GM19043 (cell line): ENCODE measurements at regions not wholly inside any gene's neighbourhood (a gene's known extent, or its start where the extent isn't known, plus 50 kb on each side); places are given as distances from the start of the nearest gene placed in this dataset.
"Not testable (repeated sequence)": the region's sequence is repeated elsewhere in the genome, so short reads cannot be mapped to it uniquely, and the experiment has no call there.

ENCODE experiments used
- ATAC-seq: cut with Tn5 transposase; IDR thresholded peaks from one replicate; pipeline ENCODE4 v1.9.1; 2021; ENCODE audit warnings: low read depth; ENCODE audit not compliant: unreplicated experiment

DNA sequence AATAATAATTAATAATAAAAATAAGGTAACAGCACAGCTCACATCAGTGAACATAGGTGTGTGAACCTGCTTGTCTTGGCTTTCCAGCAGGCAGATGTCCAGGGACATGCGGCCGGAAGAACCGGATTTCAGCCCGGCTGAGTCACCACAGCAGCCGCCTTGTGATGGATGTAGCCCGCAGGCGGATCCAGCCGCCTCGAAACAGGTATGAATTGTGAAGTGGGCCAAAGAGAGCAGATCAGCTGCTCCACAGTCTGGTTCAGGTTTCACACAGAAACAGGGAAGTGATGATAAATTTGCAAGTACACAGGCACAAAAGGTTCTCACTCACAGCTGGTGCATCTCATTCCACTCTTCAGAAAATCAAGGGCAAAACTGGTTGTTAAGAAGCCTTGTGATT is 55.1 kb downstream of the ID4 start:
- ATAC-seq: no peak

DNA sequence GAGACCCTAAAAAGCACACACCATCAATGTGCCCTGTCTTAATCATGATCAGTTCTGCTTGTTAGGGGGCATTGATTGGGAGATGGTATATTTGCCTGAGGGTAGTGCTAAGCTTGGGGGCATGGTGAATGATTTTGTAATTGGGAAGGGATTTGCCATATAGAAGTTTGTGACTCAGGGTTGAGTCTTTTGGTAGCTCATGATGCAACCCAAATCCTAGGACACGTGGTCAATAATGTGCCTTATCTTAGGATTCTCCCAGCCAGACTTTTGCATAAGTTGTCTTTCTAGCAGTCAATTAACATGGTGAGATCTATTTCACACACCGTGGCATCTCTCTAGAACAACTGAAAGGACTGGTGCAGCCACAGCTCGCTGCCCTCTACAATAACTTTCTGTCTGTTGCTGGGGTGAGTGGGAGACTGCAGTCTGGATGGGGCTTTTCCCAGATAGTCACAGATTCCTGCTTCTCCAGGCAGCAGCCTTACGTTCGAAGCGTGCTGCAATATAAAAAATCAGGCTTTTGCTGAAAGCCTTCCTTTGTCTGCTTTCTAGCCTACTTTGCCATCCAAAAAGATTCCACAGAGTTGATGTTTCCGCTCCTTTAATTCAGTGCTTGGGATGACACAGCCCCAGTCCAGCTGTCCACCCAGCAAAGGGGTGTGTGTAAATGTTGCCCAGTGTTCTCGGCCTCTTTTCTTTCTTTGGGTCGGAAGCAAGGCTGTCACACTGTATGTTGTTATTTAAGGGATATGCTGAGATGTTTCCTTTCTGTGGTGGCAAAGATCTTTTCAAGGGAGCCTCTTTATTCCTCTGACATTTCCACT is 58.9 kb downstream of the ID4 start:
- ATAC-seq: no peak

DNA sequence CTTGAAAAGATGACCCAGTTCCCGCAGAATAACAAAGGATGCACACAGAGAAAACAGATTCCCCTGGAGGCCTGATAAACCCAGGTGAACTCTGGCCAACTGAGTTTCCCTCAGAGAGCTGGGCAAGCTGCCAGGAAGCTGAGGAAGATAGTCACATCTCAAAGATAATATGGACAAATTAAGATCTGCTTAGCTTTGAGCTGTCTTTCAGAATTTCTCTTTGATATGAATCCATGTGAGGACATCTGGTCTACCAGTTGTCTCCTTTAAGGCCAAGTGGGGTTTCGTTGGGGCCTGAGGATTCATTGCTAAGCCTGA is 59.5 kb downstream of the ID4 start:
- ATAC-seq: no peak

DNA sequence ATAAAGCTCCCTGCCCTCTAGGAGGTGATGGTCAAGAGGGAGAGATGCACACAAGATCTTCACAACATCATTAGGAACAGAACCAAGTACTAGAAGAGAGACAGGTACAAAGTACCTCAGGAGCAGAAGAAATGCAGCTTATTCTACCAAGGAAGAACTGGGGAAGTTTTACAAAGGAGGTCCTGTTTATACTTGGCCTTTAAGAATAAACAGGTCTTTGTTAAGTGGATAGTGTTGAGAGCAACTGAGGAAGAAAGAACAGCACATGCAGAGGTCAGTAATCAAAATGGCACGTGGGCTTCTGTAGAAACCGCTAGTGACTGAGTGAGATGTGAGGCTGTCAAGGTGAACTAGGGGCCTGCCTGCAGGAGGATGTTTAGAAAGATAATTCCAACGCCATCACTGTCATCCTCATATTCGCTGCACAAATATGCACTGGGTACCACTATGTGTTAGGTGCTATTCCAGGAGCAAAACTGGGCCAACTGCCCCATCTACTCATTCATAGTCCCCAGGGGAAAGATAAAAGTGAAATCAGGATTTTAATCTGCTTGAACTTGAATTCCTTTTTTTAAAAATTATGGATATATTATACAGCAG is 61.1 kb downstream of the ID4 start:
- no peak for ATAC-seq

GRCh38 chr6:19902201-19902600 is 65.0 kb downstream of the ID4 start:
- ATAC-seq: no peak

- not testable (repeated sequence) for ATAC-seq
Measured at GRCh38 chr6:19904408-19904807, 67.2 kb downstream of the ID4 start.

- no peak for ATAC-seq
Measured at GRCh38 chr6:19905584-19905983, 68.4 kb downstream of the ID4 start.

- no peak for ATAC-seq
Measured at GRCh38 chr6:19906171-19906570, 69.0 kb downstream of the ID4 start.

DNA sequence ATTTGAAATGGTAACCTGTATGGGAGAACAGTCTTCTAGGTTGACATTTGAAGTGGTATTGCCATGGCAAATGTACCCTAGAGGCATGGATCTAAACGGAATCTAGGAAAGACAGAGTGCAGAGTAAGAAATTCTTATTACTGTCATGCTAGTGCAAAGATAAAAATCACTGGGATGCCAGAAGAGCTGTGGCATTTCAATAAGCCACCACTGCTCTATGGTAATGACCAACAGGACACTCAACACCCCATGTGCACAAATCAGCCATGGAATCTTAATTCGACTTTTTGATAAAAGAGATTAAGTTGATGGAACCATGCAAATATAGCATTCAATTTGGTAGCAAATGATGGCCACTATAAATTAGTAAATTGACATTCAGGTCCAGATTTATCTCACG is 74.1 kb downstream of the ID4 start:
- no peak for ATAC-seq

GRCh38 chr6:19918436-19918835 is 81.3 kb downstream of the ID4 start:
- no peak for ATAC-seq

DNA sequence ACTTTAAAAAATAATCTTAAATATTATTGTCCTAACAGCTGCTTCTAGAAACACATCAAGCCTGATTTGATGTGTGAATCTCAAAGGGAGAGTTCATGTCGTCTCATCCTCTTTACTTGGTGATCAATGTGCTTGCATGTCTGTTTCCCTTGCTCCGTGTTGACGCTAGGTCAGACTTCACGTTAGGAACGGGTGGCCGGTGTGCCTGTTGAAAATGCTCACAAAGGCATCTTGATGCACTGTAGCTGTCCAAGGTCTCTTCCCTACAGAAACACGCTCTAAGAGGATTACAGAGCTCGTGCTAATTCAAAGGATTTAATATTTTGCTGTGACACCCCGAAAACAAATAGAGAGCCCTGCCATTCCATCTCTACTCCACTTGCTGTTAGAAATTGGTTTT is 84.6 kb downstream of the ID4 start:
- ATAC-seq: no peak

- ATAC-seq: no peak
Measured at GRCh38 chr6:19925533-19925932, 88.4 kb downstream of the ID4 start.

GRCh38 chr6:19928461-19928860 is 91.3 kb downstream of the ID4 start:
- ATAC-seq: no peak

DNA sequence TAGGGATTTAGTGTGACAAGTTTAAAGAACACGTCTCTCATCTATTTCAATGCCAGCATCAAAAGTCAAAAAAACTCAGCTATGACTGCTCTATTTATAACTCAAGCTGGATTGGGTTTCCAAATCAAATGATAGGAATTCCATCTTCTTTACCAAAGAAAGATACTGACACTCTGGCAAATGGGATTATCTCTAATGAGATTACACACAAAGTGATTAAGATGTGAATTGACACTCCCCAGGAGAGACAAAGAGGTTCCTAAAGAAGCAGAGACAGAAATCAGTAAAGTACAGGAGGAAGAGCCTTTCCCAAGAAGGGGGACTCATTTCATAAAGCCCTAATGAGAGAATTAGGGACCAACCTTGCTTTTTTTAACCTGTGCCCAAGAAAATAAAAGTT is 92.1 kb downstream of the ID4 start:
- no peak for ATAC-seq

DNA sequence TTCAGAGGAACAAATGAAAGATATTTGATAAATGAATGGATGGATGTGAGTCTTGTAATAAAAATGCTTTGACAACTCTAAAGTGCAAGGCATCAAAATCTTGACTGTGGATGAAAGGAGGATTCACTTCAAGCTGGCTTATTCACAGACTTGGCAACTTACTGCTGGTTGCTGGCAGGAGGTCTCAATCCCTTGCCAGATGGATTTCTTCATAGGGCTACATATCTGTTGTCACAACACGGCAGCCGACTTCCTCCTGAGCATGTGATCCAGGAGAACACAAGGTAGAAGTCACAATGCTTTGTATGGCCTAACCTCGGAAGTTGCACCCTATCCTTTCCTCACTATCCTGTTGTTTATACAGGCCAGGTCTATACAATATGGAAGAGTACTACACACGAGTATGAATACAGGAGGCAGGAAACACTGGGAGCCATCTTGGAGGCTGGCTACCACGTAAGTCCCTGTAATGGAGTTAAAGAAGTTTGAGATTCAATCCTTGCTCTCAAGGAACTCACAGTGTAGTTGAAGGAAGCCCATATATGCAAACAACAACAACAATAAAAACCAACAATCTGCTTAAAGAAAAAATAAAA is 97.9 kb downstream of the ID4 start:
- ATAC-seq: no peak

DNA sequence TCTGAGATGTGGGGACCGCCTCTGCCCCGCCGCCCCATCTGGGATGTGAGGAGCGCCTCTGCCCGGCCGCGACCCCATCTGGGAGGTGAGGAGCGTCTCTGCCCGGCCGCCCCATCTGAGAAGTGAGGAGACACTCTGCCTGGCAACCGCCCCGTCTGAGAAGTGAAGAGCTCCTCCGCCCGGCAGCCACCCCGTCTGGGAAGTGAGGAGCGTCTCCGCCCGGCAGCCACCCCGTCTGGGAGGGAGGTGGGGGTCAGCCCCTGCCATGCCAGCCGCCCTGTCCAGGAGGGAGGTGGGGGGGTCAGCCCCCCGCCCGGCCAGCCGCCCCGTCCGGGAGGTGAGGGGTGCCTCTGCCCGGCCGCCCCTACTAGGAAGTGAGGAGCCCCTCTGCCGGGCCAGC is 102.2 kb downstream of the ID4 start:
- not testable (repeated sequence) for ATAC-seq

DNA sequence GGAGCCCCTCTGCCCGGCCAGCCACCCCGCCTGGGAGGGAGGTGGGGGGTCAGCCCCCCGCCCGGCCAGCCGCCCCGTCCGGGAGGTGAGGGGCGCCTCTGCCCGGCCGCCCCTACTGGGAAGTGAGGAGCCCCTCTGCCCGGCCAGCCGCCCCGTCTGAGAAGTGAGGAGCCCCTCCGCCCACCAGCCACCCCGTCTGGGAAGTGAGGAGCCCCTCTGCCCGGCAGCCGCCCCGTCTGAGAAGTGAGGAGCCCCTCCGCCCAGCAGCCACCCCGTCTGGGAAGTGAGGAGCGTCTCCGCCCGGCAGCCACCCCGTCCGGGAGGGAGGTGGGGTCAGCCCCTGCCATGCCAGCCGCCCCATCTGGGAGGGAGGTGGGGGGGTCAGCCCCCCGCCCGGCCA is 102.8 kb downstream of the ID4 start:
- ATAC-seq: not testable (repeated sequence)

GRCh38 chr6:19943042-19943441 is 105.9 kb downstream of the ID4 start:
- ATAC-seq: no peak

GRCh38 chr6:19945843-19946358 is 108.7 kb downstream of the ID4 start:
- ATAC-seq: no peak

- ATAC-seq: no peak
Measured at GRCh38 chr6:19949155-19949554, 112.0 kb downstream of the ID4 start.

DNA sequence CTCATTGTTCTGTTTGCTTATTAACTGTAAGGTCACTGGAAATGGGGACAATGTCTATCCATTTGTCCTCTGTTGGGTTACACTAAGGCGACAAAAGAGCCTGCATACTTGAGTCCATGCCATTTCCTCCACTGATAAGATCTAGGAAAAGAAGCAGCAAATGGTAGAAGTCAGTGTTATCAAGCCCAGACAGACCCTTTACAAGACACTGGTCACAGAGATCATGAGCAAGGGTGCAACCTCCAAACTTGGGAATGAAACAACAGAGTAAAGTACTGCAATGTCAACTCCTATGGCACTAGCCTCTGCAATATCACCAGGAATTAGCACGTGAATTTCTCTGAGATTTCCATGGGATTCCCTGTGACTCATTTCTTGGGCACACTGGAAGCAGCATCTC is 126.9 kb downstream of the ID4 start:
- ATAC-seq: no peak

- no peak for ATAC-seq
Measured at GRCh38 chr6:19968201-19968600, 131.0 kb downstream of the ID4 start.
